A673 (cell line): ENCODE measurements at regions not wholly inside any gene's neighbourhood (a gene's known extent, or its start where the extent isn't known, plus 50 kb on each side); places are given as distances from the start of the nearest gene placed in this dataset.

Experiments used
- CTCF ChIP-seq: fragments of 300-800, 200-600 bp; sonication (generic); conservative IDR thresholded peaks from 2 replicates; pipeline ENCODE4 v1.5.1; 2017; ENCODE audit warnings: low read depth, mild to moderate bottlenecking, antibody characterized with exemption, low read length, moderate library complexity, mixed read lengths
- EZH2 ChIP-seq: fragments of 200-600 bp; sonication (generic); IDR thresholded peaks from 2 replicates; pipeline ENCODE4 v1.6.1; 2017; ENCODE audit warnings: borderline replicate concordance, low read depth, mild to moderate bottlenecking, mixed read lengths, antibody characterized with exemption, low read length; ENCODE audit not compliant: poor library complexity, severe bottlenecking

- TF ChIP-seq EZH2 = no peak
- TF ChIP-seq CTCF = no peak
Observed at GRCh38 chr18:32529722-32530420, 59.2 kb upstream of the GAREM1 start.
